ENCODE measurements at regions not wholly inside any gene's neighbourhood (a gene's known extent, or its start where the extent isn't known, plus 50 kb on each side); places are given as distances from the start of the nearest gene placed in this dataset.

DNA sequence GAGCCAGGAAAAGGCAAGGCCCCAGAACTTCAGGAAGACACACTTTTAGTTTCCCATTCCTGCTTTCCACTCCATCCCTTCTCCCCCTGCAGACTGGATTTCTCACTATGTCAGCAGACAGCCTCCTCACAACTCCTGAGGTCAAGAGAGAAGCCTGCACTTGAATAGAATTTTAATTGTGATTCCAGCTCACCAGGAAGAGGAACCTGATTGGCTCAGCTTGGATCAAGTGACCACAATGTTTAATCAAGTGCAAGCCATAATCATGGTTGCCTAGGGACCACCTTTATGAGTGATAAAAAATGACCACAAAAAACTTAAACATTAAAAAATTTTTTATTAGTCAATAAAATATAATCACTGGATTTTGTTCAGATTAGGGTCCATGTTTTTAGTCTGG, 244.7 kb upstream of the RHOBTB1 start:
- no peak for DNase-seq (ENCODE audit: low spot score)

DNA sequence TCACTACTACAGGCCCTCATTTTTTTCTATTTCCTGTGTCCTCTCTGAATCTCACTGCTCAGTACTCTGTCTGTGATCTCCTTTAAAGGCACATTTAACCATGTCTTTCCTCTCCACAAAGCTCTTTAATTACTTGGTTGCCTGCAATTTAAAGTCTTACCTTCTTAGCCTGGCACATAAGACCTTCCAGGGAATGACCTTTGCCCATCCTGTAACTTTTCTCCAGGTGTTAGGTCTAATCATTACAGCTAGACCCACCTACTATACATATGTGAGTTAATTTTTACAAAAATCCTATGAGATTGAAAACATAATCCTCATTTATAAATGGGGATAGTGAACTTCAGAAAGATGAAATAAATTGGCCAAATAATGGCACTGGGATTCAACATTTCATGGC, 244.1 kb upstream of the RHOBTB1 start:
- no peak for DNase-seq (ENCODE audit: low spot score)

DNA sequence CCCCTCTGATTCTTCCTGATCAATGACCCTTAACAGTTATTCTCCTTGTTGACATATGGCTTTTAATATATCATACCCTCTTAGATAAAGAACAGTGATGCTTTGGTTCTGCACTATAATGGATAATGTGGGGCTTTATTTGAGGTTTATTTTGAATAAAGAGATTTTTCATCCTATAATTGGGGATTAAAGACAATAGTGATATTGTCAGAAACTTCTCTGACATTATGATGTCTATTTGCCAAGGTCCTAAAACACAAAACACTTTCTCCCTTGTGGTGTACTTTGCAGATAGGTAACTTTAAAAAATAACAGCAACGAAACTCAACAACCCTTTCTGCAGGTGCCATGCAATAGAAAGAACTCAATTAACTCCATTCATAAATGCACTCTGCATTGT, 243.6 kb upstream of the RHOBTB1 start:
- peak; percentile 2 for DNase-seq (ENCODE audit: low spot score)

DNA sequence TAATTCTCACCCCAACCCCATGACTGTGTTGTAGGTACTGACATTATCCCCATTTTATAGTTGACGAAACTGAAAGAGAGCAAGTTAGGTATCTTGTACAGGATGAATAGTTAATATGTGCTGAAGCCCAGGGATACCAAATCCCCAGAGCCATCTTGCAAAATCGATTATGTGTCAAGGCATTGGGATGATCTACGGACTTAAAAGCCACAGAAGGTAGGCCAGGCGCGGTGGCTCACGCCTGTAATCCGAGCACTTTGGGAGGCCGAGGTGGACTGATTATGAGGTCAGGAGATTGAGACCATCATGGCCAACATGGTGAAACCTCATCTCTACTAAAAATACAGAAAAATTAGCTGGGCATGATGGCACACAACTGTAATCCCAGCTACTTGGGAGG, 242.4 kb upstream of the RHOBTB1 start:
- no peak for DNase-seq (ENCODE audit: low spot score)

DNA sequence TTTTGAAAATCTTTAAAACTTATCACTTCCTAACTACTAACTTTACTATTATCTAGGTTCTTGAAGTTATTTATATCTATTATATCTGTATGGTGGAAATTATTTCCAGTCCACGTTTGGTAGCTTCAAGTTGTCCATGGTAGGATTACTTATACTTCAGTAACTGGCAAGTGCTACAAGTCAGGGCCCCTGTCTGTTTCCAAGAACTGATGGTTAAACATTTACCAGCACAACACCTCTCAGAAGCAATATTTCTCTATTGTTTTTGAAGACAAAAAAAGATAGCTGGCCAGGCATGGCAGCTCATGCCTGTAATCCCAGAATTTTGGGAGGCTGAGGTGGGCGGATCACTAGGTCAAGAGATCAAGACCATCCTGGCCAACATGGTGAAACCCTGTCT, 240.4 kb upstream of the RHOBTB1 start:
- DNase-seq (ENCODE audit: low spot score) = no peak

DNA sequence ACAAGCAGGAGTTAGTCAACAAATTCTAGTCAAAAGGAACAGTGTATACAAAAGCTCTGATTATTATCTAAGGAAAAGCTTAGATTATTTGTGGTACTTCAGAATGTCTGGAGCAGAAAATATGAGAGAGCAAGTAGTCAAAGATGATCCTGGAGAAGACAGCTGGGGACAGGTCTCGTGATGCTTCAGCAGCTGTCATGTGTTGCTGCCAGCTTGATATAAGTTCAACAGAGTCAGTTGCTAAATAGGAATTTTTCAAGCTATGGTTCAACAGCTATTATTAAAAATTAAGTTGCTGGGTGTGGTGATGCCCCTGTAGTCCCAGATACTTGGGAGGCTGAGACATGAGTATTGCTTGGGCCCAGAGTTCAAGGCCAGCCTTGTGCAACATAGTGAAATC, 240.0 kb upstream of the RHOBTB1 start:
- DNase-seq (ENCODE audit: low spot score) = no peak

DNA sequence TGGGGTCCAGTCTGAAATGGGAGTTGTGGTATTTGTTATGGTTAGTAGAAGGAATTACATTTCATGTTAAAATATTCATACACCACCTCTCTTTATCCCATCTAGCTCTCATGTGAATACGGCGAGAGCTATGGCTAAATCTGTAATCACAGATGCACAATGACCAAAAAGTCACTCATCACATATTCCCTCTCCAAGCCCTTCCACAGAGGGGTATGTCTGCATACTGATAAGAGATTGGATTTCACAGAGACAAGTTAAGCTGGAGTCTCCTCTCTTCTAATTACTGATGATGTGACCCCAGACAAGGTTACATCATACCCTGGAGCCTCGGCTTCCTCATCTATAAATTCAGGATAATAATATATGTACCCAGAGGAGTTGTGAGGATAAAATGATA, 237.8 kb upstream of the RHOBTB1 start:
- DNase-seq (ENCODE audit: low spot score) = no peak

DNA sequence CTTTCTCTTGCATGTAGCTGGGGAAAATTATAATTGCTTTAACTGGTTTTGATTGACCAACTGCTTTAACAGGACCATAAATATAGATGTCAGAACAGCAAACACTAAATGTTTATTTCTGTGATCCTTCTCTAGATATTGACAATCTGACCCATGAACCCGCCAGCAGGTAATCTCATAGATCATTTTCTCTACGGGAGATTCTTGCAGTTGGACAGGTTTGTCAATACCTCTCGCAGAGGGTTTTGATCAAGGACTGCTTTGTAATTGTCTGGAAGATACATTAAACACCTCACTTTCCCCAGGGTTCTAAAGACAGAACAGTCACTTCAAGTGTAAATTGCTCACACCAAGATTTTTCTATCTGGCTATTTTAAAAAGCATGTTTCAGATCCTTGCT, 235.8 kb upstream of the RHOBTB1 start:
- DNase-seq (ENCODE audit: low spot score) = no peak

DNA sequence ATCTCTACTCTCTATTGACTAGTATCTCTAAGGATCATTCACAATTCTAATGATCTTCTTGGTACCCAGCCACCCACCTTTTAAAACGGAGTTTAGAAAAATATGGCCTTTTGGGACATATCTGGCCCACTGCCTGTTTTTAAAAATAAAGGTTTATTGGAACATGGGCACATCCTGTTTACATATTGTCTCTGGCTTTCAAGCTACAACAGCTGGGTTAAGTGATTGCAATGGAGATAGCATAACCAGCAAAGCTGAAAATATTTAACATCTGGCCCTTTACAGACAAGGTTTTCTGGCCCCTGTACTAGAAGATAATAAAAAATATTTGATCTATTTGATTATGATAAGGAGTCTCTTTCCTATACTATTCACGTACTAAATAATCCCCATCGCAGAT, 232.4 kb upstream of the RHOBTB1 start:
- DNase-seq (ENCODE audit: low spot score) = no peak

DNA sequence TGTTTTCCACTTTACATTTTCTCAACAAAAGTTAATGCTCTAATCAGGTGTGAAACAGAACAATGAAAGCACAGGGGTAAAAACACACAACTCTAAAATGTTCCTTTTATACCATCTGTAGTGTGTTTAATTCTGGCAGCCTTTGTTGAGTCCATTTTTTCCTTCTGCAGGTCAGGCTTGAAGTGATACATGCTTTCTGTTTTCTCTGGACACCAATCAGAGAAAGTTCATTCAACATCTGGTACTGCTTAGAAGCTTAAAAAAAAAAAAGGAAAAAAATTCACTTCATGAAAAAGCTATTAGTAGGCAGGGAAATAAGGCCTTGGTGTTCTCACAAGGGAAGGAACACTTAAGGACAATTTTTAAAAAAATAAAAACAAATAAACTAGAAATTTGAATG, 231.3 kb upstream of the RHOBTB1 start:
- DNase-seq (ENCODE audit: low spot score) = no peak

DNA sequence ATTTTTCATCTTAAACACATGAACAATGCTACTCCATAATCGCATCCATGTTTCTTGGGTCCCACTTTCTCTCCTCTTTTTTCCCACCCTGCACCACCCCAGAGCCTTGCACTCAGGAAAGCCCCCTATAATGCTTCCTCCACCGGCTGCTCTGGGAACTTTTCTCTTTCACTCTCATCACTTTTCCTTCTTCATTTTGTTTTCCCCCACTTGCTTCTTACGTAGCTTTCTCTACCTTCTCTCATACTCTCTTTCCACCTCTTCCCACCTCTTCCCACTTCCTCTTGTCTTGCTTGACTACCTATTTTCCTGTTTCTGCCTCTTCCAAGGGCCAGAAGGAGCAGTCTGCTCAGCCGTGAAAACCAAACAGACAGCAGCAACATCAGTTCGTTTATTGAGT, 229.5 kb upstream of the RHOBTB1 start:
- DNase-seq (ENCODE audit: low spot score) = no peak

DNA sequence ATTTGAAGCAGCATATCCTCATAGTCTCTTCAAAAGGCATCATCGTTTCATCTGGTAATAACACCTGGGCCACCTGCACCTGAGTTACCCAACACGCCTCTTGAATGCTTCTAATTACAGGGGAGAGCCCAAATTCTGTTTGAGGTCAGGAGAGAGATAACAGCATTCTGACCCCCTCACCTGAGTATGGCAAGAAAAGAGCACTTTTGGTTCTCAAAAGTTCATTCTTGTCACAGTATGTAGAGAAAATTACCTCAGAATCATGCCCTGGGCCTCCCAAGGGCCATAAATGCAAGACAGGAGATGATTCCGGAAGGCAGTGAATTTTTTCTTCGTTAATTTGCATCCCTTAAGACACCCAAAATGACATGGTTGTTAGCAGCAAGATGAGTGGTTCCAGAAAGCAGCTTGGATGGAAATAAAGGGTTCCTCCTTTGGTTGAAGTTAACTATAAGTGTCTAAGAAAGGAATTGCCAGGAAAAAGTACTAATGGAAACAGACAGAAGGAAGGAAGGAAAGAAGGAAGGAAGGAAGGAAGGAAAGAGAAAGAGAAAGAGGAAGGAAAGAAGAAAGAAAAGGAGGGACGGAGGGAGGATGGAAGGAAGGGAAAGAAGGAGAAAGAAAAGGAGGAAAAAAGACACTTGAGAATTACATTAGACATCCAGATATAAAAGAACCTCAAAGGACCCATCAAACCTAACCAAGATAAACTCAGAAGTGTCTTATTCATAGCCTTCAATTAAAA, 228.4 kb upstream of the RHOBTB1 start:
- no peak for DNase-seq (ENCODE audit: low spot score)

DNA sequence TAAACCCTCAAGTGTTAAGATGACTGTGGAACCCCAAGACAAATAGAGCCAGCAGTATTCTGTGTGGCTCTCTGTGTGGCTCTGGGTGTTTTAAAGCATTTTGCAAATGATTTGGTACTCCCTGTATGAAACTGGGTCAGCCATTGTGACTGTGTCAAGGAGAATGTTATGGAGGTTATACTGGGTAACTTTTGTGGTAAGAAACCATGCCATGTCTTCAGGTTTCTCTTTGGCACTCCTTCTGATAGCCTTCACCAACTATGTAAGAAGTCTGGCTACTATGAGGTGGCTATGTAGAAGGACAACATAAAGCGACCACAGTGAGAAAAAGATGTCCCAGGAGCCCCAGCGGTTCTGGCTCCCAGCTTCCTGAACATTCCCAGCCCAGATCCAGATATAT, 226.6 kb upstream of the RHOBTB1 start:
- no peak for DNase-seq (ENCODE audit: low spot score)

DNA sequence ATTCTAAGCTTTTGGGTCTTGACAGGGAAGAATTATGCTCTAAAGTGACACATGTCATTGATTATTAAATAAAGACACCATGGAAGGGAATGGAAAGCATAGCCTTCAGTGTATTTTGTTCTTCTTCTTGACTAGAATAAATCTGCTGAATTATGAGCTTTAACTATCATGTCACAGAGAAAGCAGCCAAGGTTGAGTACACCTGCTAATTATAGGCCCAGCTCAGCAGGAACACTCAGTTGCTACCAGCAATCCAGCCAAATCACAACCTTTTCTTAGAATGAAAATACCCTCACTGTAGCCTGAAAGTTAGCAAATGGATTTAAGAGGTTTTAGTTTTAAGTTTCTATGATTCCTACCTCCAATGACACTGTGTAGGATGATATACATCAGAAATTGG, 225.3 kb upstream of the RHOBTB1 start:
- DNase-seq (ENCODE audit: low spot score) = no peak

DNA sequence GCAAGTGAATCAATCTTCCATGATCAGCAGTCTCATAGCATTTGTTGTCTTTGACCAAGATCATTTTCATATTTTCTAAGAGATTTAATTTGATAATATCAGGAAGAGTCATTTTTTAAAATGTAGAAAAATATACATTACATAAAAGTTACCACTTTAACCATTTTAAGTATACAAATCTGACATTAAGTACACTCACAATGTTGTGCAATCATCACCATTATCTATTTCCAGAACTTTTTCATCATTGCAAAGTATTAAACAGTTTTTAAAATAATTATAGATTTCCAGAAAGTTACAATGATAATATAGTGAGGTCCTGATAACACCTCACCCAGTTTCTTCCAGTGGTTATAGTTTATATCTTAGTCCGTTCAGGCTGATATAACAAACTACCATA, 222.5 kb upstream of the RHOBTB1 start:
- DNase-seq (ENCODE audit: low spot score) = no peak

DNA sequence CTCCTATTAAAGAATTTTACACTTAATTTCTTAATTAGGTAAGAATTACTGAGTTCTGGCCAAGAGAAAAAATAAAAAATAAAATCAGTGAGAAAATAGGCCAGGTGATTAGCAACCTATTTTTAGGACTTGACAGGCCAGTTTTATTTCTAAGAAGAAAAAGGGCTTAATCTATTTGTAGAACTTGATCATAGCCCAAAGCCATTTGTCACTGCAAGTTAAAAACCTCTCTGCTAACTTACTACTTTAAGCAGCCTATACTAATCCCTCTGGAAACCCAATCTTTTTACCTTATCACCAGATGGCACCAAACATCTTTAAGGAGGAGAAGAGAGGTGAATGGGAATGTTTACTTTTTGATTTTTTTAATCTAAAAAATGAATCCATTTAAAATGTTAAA, 222.1 kb upstream of the RHOBTB1 start:
- no peak for DNase-seq (ENCODE audit: low spot score)

DNA sequence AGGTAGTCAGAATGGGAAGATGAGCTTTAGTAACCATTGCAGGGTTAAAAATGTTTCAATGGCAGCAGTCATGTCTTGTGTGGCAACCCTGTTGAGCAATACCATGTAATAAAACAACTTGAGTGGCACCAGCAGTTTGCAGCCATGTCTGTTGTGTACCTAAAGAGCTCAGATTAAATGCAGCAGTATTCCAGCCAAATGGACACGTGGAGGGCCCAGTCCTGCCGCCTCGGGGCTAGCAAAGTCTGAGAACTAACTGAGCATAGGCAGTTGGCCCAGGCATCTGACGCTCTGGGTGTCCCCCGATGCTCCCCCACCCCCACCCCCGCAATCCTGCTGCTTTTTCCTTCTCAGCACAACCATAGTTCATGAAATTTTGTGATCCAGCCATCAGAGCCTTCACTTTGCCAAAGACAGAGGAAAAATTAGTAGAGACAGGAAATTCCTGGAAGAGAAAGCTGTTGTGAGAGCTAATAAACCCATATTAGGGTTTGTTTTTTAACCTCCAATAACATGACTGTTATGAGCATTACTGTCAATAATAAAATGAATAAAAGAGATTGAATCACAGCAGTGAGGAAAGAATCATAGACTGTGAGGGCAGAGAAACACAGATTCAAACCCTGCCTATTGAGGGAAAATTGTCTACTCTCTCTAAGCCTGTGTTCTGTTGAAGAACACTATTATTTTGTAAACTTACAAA, 220.6 kb upstream of the RHOBTB1 start:
- DNase-seq (ENCODE audit: low spot score) = no peak

DNA sequence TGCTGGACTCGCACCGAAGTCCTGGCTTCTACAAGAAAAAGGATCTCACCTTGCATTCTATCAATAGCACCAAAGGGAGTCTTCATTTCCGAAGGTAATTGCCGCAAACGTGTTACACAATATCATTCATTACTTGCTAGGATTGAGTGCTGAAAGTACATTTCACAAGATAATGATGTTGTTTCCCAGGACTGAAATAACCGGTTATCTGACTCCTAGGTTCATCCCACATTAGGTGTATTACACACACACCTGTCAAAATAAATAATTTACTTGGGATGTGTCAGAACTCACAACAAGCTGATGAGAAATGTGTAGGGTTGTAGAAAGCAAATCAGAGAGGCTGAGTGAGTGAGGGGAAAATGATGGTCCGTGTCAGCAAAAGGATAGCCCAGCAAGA, 219.4 kb upstream of the RHOBTB1 start:
- no peak for DNase-seq (ENCODE audit: low spot score)

DNA sequence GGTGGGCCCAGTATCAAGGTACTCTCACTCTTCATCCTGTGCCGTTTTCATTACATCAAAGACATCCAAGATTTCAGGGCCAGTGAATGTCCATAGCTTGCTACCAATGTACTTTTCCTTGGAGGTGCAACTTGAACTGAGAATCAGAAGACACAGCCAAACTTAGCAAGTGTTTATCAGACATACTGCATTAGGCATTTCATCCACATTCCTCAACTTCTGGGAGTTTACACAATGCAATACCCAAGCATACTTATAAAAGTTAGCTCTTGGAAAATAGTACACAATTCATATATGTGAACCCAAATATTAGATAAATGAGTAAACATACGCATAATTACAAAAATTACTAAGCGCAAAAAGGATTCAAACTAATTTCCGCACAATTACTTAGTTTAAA, 216.3 kb upstream of the RHOBTB1 start:
- DNase-seq (ENCODE audit: low spot score) = no peak

DNA sequence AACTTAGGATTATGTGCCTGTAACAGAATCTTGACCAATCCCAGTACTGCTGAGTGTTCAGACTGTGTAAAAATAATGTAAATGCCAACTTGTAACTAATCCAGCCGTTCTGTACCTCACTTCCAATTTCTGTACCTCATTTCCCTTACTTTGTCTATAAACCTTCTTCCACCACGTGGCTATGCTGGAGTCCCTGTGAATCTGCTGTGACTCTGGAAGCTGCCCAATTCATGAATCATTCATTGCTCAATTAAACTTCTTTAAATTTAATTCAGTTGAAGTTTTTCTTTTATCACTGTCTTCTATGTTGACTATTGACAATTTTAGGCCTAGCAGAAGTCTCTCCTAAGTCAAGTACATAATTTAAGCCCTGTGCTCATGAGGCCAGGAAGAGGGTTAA, 215.3 kb upstream of the RHOBTB1 start:
- DNase-seq (ENCODE audit: low spot score) = no peak

DNA sequence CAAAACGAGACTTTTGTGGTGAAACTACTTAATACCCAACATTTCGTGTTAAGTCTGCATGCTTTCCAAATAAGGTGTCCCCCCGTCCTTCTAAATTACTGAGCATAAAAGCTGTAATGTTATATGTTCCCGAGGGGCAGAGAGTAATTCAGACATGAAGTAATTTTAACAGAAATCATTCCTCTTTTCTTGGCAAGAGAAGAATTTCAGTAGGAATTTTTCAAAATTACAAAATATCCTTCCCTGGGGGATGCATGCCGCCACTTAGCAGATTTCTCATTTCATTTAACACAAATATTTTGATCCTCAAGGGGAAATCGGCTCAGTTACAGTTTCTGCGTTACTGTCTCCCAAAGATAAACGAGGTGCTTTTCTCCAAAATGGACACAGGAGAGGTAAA, 213.2 kb upstream of the RHOBTB1 start:
- no peak for DNase-seq (ENCODE audit: low spot score)

DNA sequence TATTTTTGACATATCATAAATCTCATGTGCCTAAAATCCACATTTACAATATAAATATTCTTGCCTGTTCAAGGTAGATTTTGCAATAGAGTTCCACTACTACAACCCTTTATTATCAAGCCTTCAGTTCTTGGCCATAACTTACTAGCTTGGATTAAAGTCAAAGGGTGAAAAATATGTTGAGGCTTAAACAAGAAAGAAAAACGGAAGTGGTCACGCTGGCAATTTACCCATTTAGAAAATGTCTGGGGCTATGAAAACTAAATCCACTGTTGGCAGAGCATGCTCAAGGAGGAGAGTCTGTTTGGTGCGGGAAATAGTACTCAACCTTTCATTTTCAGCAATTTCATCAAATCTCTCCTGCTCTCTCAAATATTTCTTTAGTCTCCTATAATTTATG, 209.8 kb upstream of the RHOBTB1 start:
- no peak for DNase-seq (ENCODE audit: low spot score)

DNA sequence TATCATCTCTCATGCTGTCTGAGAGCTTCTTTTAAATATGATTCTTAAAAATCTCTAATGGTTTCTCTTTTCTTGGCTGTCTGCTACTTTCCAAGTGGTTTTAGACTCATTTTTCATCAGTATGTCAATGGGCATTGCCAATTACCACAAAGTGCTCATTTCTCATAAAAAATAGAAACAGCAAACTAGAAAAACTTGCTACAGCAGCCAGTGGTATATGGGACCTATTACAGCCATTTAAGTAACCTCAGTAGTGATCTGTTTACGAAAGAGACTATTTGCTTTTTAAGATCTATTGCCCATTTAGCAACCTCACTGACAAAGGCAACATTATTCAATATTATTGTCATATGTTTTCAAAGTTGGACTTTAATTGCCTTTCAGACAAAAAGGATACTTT, 207.1 kb upstream of the RHOBTB1 start:
- no peak for DNase-seq (ENCODE audit: low spot score)

DNA sequence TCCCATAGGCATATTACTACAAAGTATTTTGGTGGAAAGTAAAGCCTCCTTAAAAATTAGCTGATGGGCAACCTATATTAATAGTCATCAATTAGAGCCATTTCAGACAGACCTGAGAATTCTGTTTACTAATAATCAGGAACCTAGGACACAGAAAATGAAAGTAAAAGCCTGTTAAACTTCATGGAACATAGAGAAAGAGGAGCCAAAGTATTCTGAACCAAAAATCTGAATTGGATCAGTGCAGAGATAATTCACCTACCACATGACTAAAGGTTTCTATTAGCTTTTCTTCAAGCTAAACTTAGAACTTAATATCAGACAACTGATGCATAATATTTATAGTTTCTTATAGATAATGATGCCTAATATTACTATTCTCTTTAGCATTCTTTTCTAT, 204.5 kb upstream of the RHOBTB1 start:
- no peak for DNase-seq (ENCODE audit: low spot score)

Measured in COLO829 (cell line).